ENCODE measurements at regions not wholly inside any gene's neighbourhood (a gene's known extent, or its start where the extent isn't known, plus 50 kb on each side); places are given as distances from the start of the nearest gene placed in this dataset.

- DNase-seq (no peak), ATAC-seq (no peak)
- TF ChIP-seq CTCF (IDR thresholded peaks at IDR 0.05), result no peak
- Histone ChIP-seq H3K27ac (no peak overlapping the region), H3K36me3 (no peaks in the 10 kb centered on the region), H3K4me1 (no peaks in the 10 kb centered on the region), H3K27me3 (no peaks in the 10 kb centered on the region), H3K9me3 (peaks cover 0 to 4% (median 0%) of the 10 kb centered on the region in 11 donors), H3K4me3 (no peak overlapping the region)
- intact Hi-C loops (cut with DNase I), result no loop called here
- WGBS, 2 donors, result 54 to 68% methylated on average over 2 of the region's 2 CpGs
Observed at GRCh38 chrX:6386837-6387236, 148.1 kb downstream of the VCX3A start.

GRCh38 chrX:6384921-6385320, 150.0 kb downstream of the VCX3A start:
- Histone ChIP-seq H3K27ac (no peak overlapping the region), H3K9me3 (no peaks in the 10 kb centered on the region), H3K27me3 (no peaks in the 10 kb centered on the region), H3K36me3 (no peaks in the 10 kb centered on the region), H3K4me1 (no peaks in the 10 kb centered on the region), H3K4me3 (no peak overlapping the region)
- no peak for ATAC-seq
- WGBS, 2 donors, result 69% methylated on average over 4 of the region's 4 CpGs
- no peak for DNase-seq
- intact Hi-C loops (cut with DNase I), result no loop called here
- TF ChIP-seq CTCF (IDR thresholded peaks at IDR 0.05), result no peak

GRCh38 chrX:6384371-6384770, 150.5 kb downstream of the VCX3A start:
- no peak for DNase-seq
- Histone ChIP-seq H3K4me1 (no peaks in the 10 kb centered on the region), H3K4me3 (no peak overlapping the region), H3K9me3 (no peaks in the 10 kb centered on the region), H3K27ac (no peak overlapping the region), H3K36me3 (no peaks in the 10 kb centered on the region), H3K27me3 (no peaks in the 10 kb centered on the region)
- intact Hi-C loops (cut with DNase I), result no loop called here
- ATAC-seq, result no peak
- 67 to 76% methylated on average over 6 of the region's 6 CpGs for WGBS, 2 donors
- no peak for TF ChIP-seq CTCF (IDR thresholded peaks at IDR 0.05)

- intact Hi-C loops (cut with DNase I), result no loop called here
Observed at GRCh38 chrX:6383917-6384316, 151.0 kb downstream of the VCX3A start.

More at GRCh38 chrX:6383917-6384316, 151.0 kb downstream of the VCX3A start:
- Histone ChIP-seq H3K4me1 (no peaks in the 10 kb centered on the region), H3K27ac (no peak overlapping the region), H3K4me3 (no peak overlapping the region), H3K36me3 (no peaks in the 10 kb centered on the region), H3K9me3 (no peaks in the 10 kb centered on the region), H3K27me3 (no peaks in the 10 kb centered on the region)
- no peak for ATAC-seq
- no peak for DNase-seq
- no peak for TF ChIP-seq CTCF (IDR thresholded peaks at IDR 0.05)
- WGBS, 2 donors, result 16 to 27% methylated on average over 5 of the region's 5 CpGs
